GM21825 (cell line): ENCODE measurements at regions not wholly inside any gene's neighbourhood (a gene's known extent, or its start where the extent isn't known, plus 50 kb on each side); places are given as distances from the start of the nearest gene placed in this dataset.
"Not testable (repeated sequence)": the region's sequence is repeated elsewhere in the genome, so short reads cannot be mapped to it uniquely, and the experiment has no call there.

Experiments
- ATAC-seq: cut with Tn5 transposase; IDR thresholded peaks from one replicate; pipeline ENCODE4 v1.9.1; 2021; ENCODE audit warnings: mild to moderate bottlenecking, moderate library complexity; ENCODE audit not compliant: unreplicated experiment

GRCh38 chr21:35982717-35983116, 77.6 kb downstream of the SETD4 start:
- ATAC-seq = no peak

GRCh38 chr21:35981514-35982070, 78.7 kb downstream of the SETD4 start:
- ATAC-seq = no peak

- no peak for ATAC-seq
Measured at GRCh38 chr21:35980821-35981220, 79.5 kb downstream of the SETD4 start.

- not testable (repeated sequence) for ATAC-seq
Measured at GRCh38 chr21:35977860-35978259, 82.5 kb downstream of the SETD4 start.

- ATAC-seq = no peak
Measured at GRCh38 chr21:35976929-35977328, 83.4 kb downstream of the SETD4 start.

GRCh38 chr21:35976481-35976880, 83.8 kb downstream of the SETD4 start:
- no peak for ATAC-seq

- no peak for ATAC-seq
Measured at GRCh38 chr21:35974775-35975174, 85.6 kb downstream of the SETD4 start.

- ATAC-seq = no peak
Measured at GRCh38 chr21:35971824-35972223, 88.5 kb downstream of the SETD4 start.

GRCh38 chr21:35969281-35969680, 91.0 kb downstream of the SETD4 start:
- no peak for ATAC-seq

GRCh38 chr21:35968564-35968963, 91.8 kb downstream of the SETD4 start:
- ATAC-seq = no peak

GRCh38 chr21:35965699-35966098, 94.6 kb downstream of the SETD4 start:
- ATAC-seq = no peak

GRCh38 chr21:35963920-35964451, 96.3 kb downstream of the SETD4 start:
- ATAC-seq = no peak

GRCh38 chr21:35962917-35963316, 97.4 kb downstream of the SETD4 start:
- ATAC-seq = no peak

- ATAC-seq = no peak
Measured at GRCh38 chr21:35954066-35954465, 106.3 kb downstream of the SETD4 start.

GRCh38 chr21:35953597-35953996, 106.7 kb downstream of the SETD4 start:
- ATAC-seq = no peak

GRCh38 chr21:35952651-35953340, 107.5 kb downstream of the SETD4 start:
- no peak for ATAC-seq

- ATAC-seq = no peak
Measured at GRCh38 chr21:35948982-35949381, 111.3 kb downstream of the SETD4 start.

- no peak for ATAC-seq
Measured at GRCh38 chr21:35945089-35945671, 115.1 kb downstream of the SETD4 start.

GRCh38 chr21:35943752-35944151, 116.6 kb downstream of the SETD4 start:
- no peak for ATAC-seq

GRCh38 chr21:35942211-35943144, 117.8 kb downstream of the SETD4 start:
- ATAC-seq = no peak
